ENCODE measurements at regions not wholly inside any gene's neighbourhood (a gene's known extent, or its start where the extent isn't known, plus 50 kb on each side); places are given as distances from the start of the nearest gene placed in this dataset.

DNA sequence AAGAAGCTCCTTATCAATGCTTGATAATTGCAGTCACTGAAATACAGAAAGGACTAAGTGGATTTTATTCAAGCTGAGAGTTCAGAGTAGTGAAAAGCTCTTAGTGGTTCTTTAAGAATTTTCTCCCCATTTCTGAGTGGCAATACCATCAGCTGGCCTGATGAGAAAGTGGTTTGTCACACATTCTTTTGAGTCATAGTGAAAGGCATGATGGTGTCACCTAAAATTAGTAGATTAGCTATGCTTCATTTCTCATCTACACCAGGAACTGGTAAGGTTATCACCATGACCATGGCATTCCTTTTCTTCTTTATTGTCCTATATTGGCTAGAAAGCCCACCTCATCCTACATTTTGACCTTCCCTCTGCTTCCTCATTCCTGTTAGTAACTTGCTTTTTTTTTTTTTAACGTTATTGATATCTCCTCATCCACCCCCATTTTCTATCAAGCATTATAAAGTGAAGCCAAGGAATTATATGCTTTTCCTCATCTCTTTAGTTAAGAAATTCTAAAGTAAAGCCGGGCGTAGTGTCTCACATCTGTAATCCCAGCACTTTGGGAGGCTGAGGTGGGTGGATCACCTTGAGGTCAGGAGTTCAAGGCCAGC, 67.4 kb upstream of the LOC128125822 start:
- no peak for TF ChIP-seq ZNF335 (tag by site-specific recombination; conservative IDR thresholded peaks at IDR 0.05)
- TF ChIP-seq, protein P1, sequence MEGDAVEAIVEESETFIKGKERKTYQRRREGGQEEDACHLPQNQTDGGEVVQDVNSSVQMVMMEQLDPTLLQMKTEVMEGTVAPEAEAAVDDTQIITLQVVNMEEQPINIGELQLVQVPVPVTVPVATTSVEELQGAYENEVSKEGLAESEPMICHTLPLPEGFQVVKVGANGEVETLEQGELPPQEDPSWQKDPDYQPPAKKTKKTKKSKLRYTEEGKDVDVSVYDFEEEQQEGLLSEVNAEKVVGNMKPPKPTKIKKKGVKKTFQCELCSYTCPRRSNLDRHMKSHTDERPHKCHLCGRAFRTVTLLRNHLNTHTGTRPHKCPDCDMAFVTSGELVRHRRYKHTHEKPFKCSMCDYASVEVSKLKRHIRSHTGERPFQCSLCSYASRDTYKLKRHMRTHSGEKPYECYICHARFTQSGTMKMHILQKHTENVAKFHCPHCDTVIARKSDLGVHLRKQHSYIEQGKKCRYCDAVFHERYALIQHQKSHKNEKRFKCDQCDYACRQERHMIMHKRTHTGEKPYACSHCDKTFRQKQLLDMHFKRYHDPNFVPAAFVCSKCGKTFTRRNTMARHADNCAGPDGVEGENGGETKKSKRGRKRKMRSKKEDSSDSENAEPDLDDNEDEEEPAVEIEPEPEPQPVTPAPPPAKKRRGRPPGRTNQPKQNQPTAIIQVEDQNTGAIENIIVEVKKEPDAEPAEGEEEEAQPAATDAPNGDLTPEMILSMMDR (tag by site-specific recombination; IDR thresholded peaks at IDR 0.05): no peak
- TF ChIP-seq ZNF514 (tag by site-specific recombination; IDR thresholded peaks at IDR 0.05): no peak
- no peak for TF ChIP-seq ZNF23 (tag by site-specific recombination; IDR thresholded peaks at IDR 0.05; ENCODE audit: borderline replicate concordance)
- TF ChIP-seq ZNF510 (tag by site-specific recombination; IDR thresholded peaks at IDR 0.05; ENCODE audit: insufficient replicate concordance): no peak
- TF ChIP-seq, protein P2, sequence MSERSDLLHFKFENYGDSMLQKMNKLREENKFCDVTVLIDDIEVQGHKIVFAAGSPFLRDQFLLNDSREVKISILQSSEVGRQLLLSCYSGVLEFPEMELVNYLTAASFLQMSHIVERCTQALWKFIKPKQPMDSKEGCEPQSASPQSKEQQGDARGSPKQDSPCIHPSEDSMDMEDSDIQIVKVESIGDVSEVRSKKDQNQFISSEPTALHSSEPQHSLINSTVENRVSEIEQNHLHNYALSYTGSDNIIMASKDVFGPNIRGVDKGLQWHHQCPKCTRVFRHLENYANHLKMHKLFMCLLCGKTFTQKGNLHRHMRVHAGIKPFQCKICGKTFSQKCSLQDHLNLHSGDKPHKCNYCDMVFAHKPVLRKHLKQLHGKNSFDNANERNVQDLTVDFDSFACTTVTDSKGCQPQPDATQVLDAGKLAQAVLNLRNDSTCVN (tag by site-specific recombination; optimal IDR thresholded peaks at IDR 0.05): no peak
- TF ChIP-seq MZF1 (tag by site-specific recombination; IDR thresholded peaks at IDR 0.05; ENCODE audit: borderline replicate concordance): no peak

Measured in HEK293 (cell line).